Testis (tissue), 2 donors: ENCODE measurements at regions not wholly inside any gene's neighbourhood (a gene's known extent, or its start where the extent isn't known, plus 50 kb on each side); places are given as distances from the start of the nearest gene placed in this dataset.

Source experiments
- DNase-seq: peaks from one replicate; pipeline ENCODE4 v3.0.0-alpha.2; 2019
- H3K27ac ChIP-seq, 2 donors: fragments of 200-600 bp; sonication (generic); one replicate each; pipeline ENCODE4 v1.5.1; 2019
- H3K27me3 ChIP-seq: fragments of 200-600 bp; sonication (generic); one replicate; pipeline ENCODE4 v1.5.1; 2019
- H3K36me3 ChIP-seq: fragments of 200-600 bp; sonication (generic); one replicate; pipeline ENCODE4 v1.5.1; 2017; ENCODE audit warnings: low read depth; ENCODE audit errors: missing control alignments
- H3K4me1 ChIP-seq: fragments of 200-600 bp; sonication (generic); one replicate; pipeline ENCODE4 v1.5.1; 2019
- H3K4me3 ChIP-seq, 2 donors: fragments of 200-600 bp; sonication (generic); one replicate each; pipeline ENCODE4 v1.5.1; 2017 to 2019
- H3K9me3 ChIP-seq: fragments of 200-600 bp; sonication (generic); one replicate; pipeline ENCODE4 v1.5.1; 2017
- POLR2A ChIP-seq: fragments of 450-650 bp; IDR thresholded peaks from one replicate; pipeline ENCODE4 v1.6.1; 2017; ENCODE audit warnings: antibody characterized with exemption, mild to moderate bottlenecking, moderate library complexity
- WGBS, 2 donors: methylation state at CpG; one replicate each; pipeline ENCODE4 v1.1.5; 2018; 5-methylcytosine and 5-hydroxymethylcytosine counted together
- intact Hi-C: fragments of 100-400 bp; cut with DNase I; formaldehyde crosslinking; loops from one replicate; pipeline ENCODE4 v1.15.1; 2023; ENCODE audit warnings: low total_unique reads
- TF ChIP-seq, protein P1 (sequence below), 3 experiments: fragments of 450-650 bp in 2 of 3; fragments of 200-600 bp in 1 of 3; sonication (generic) in 1 of 3; IDR thresholded peaks; one replicate each; pipeline ENCODE4 v1.5.1; 2016 to 2019; ENCODE audit warnings: antibody characterized with exemption in 3 of 3, mild to moderate bottlenecking in 2 of 3, moderate library complexity in 1 of 3

DNA sequence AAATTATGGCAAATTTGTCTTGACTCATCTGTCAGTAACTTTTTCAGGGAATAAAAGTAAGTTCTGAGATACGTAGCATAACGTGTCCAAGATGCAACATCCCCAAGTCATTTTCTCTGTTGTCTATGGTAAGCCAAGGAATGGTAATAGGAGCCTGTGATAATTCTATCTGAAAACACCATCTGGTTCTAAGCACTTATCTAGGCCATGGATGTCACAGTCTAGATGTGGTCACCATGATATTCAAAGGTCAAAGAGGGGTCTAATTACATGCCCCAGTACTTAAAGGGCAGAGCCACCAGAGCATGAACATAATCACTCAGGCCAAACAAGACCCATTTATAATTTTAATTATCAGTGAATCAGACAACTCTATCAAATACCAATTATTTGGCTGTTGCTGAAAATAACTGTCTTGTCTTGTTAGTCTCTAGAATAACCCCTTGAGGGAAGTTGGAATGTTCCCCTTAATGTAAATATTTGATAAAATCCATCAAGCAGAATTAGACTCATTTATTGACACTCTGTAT lies 225.1 kb upstream of the MPPED2 start:
- intact Hi-C loops = no loop called here
- no peaks in the 10 kb centered on the region for H3K9me3 ChIP-seq
- no peaks in the 10 kb centered on the region for H3K4me1 ChIP-seq
- WGBS, 2 donors = 91 to 93% methylated on average over 2 of the region's 2 CpGs
- no peaks in the 10 kb centered on the region for H3K27me3 ChIP-seq
- H3K36me3 ChIP-seq = no peaks in the 10 kb centered on the region
- DNase-seq = no peak
- TF ChIP-seq POLR2A = no peak
- TF ChIP-seq, protein P1, sequence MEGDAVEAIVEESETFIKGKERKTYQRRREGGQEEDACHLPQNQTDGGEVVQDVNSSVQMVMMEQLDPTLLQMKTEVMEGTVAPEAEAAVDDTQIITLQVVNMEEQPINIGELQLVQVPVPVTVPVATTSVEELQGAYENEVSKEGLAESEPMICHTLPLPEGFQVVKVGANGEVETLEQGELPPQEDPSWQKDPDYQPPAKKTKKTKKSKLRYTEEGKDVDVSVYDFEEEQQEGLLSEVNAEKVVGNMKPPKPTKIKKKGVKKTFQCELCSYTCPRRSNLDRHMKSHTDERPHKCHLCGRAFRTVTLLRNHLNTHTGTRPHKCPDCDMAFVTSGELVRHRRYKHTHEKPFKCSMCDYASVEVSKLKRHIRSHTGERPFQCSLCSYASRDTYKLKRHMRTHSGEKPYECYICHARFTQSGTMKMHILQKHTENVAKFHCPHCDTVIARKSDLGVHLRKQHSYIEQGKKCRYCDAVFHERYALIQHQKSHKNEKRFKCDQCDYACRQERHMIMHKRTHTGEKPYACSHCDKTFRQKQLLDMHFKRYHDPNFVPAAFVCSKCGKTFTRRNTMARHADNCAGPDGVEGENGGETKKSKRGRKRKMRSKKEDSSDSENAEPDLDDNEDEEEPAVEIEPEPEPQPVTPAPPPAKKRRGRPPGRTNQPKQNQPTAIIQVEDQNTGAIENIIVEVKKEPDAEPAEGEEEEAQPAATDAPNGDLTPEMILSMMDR (IDR thresholded peaks at IDR 0.05) = no peak
- H3K4me3 ChIP-seq = no peak overlapping the region
- no peak overlapping the region for H3K27ac ChIP-seq

DNA sequence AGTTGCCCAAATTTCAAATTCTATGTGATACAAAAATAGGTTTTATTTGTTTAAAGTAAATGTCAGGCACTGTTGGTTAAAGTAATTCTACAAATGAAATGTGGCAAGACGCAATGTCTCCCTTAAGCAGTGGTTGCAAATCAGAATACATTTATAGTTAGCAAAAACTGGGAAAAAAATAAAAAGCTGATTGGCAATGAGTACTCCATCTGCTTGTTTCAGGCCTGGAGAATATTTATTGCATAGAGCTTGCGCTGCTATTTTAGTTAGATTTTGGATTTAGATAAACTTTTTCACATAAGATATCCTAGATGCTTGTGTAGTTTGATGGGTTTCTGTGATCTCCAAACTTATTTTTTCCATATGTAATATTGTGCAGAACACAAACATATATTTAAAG lies 224.0 kb upstream of the MPPED2 start:
- Histone ChIP-seq H3K9me3 (no peaks in the 10 kb centered on the region), H3K4me1 (no peaks in the 10 kb centered on the region), H3K27ac (no peak overlapping the region), H3K4me3 (no peak overlapping the region), H3K36me3 (no peaks in the 10 kb centered on the region), H3K27me3 (no peaks in the 10 kb centered on the region)
- no peak for TF ChIP-seq POLR2A
- TF ChIP-seq, protein P1 (IDR thresholded peaks at IDR 0.05) = no peak
- no peak for DNase-seq
- intact Hi-C loops = no loop called here
- WGBS, 2 donors = 92 to 95% methylated on average over 2 of the region's 2 CpGs

DNA sequence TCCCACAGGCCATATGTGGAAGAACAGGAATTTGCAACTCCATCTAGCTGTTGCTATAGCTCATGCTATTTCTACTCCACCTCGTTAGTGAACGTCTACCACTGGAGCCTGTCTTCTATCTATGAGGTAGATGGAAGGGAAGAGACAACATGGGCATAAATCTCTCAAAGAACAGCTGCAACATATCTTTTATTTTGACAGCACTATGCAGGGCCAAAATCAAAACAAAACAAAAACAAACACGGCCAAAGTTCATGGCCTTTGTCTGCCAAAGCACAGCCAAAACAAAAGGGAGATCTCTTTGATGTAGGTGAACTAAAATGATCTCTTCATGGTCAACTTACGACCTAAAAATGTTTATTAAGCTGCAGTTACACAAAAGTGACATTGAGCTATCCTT lies 215.2 kb upstream of the MPPED2 start:
- H3K27ac ChIP-seq = no peak overlapping the region
- no peaks in the 10 kb centered on the region for H3K27me3 ChIP-seq
- WGBS, 2 donors = 41 to 46% methylated on average over 4 of the region's 4 CpGs
- H3K4me1 ChIP-seq = no peaks in the 10 kb centered on the region
- no peak overlapping the region for H3K4me3 ChIP-seq
- H3K9me3 ChIP-seq = no peaks in the 10 kb centered on the region
- TF ChIP-seq POLR2A = no peak
- DNase-seq = no peak
- intact Hi-C loops = no loop called here
- no peaks in the 10 kb centered on the region for H3K36me3 ChIP-seq

DNA sequence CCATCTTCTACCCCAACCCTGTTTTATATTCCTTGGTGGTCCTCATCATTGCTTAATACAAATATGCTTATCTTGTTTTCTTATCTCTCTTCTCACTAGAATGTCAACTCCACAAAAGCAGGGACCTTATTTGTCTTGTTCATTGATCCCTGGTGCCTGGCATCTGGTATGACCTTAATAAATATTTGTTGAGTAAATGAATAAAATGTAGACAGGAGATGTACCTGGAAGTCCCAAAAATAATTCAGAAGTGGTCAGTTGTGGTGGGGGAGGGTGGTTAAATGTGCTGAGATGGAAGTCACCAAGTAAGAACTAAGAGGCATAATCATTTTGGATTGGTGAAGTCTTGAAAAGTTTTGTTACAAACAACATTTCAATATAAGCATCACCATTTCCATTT lies 214.8 kb upstream of the MPPED2 start:
- no peak overlapping the region for H3K27ac ChIP-seq
- TF ChIP-seq POLR2A = no peak
- TF ChIP-seq, protein P1 (IDR thresholded peaks at IDR 0.05) = no peak
- no peaks in the 10 kb centered on the region for H3K36me3 ChIP-seq
- no peaks in the 10 kb centered on the region for H3K9me3 ChIP-seq
- H3K4me3 ChIP-seq = no peak overlapping the region
- intact Hi-C loops = no loop called here
- no peak for DNase-seq
- H3K4me1 ChIP-seq = no peaks in the 10 kb centered on the region
- no peaks in the 10 kb centered on the region for H3K27me3 ChIP-seq

DNA sequence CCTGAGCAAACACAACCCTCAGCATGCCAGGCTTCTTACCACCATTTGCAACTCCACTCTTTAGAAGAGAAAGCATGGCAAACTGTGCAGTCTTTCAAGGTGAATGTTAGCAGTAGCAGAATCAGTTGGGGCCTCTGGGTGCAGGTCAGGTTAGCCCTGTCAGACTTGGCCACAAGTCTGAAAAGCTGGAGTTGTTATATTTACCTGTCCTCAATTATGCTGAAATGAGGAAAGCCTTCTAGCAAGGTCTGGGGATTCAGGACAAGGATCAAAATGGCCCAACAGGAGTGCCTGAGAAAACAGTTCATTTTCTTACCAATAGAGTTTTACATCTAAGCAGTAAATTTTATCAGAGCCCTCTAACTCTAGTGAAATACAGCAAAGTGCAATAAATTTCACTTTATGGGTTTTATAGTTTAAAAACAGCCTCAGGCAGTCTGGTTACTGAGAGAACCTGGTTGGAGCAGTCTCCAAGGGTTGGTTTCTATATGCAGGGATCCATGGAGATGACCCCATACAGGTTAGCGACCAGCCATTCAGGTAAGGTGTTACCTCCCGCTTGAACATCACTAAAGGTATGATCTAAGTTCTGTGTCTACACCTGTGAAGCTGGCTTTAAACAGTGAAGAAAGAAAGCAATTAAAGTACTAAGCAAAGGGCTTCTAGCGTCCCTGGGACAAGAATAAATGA lies 212.5 kb upstream of the MPPED2 start:
- Histone ChIP-seq H3K27ac (no peak overlapping the region), H3K9me3 (no peaks in the 10 kb centered on the region), H3K27me3 (no peaks in the 10 kb centered on the region), H3K4me1 (no peaks in the 10 kb centered on the region), H3K4me3 (no peak overlapping the region), H3K36me3 (no peaks in the 10 kb centered on the region)
- whole genome bisulfite sequencing, 2 donors = 88 to 93% methylated on average over 3 of the region's 3 CpGs
- TF ChIP-seq POLR2A = no peak
- TF ChIP-seq, protein P1 (IDR thresholded peaks at IDR 0.05) = no peak
- DNase-seq = no peak
- intact Hi-C loops = no loop called here
